AG08395 (cell line): ENCODE measurements at regions not wholly inside any gene's neighbourhood (a gene's known extent, or its start where the extent isn't known, plus 50 kb on each side); places are given as distances from the start of the nearest gene placed in this dataset.
"Not testable (repeated sequence)": the region's sequence is repeated elsewhere in the genome, so short reads cannot be mapped to it uniquely, and the experiment has no call there.

ENCODE experiments used
- DNase-seq: peaks from one replicate; pipeline ENCODE4 v3.0.0; 2012; ENCODE audit warnings: mixed read lengths, low spot score

DNA sequence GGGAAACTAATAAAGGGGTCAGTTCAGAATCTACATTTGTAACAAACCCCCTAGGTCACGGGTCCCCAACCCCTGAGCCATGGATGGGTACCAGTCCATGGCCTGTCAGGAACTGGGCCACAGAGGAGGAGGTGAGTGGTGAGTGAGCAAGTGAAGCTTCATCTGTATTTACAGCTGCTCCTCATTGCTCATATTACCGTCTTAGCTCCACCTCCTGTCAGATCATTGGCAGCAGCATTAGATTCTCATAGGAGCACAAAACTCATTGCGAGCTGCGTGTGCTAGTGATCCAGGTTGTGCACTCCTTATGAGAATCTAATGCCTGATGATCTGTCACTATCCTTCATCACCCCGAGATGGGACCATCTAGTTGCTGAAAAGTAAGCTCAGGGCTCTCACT, 88.4 kb upstream of the MPP7 start:
- DNase-seq, result no peak

DNA sequence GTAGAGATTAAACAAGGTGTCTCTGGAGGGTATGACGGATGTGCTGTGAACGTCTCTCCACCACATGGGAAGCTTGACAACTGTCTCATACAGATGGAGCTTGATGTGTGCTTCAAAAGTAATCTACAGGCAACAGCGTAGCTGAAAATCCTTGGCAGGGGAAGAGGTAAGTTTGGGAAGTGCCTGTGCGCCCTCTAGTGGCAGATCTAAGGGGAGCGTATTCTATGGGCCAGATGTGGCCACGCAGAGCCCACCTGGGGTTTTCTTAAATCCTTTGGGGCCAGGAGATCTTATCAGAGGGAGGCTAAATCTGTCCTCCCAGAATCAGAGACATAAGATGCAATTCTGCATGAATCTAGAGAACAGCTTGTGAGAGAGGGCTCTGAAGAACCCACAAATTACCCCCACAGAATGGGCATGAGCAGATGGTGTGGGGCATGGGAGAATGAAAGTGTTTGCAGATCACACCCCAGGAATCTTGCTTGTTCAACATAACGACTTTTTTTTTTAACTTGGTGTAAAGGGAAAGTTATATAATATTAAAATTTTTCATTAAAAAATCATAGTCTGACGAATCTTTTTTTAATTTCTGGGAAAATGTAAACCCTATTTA, 91.2 kb upstream of the MPP7 start:
- DNase-seq, result peak; percentile 68

DNA sequence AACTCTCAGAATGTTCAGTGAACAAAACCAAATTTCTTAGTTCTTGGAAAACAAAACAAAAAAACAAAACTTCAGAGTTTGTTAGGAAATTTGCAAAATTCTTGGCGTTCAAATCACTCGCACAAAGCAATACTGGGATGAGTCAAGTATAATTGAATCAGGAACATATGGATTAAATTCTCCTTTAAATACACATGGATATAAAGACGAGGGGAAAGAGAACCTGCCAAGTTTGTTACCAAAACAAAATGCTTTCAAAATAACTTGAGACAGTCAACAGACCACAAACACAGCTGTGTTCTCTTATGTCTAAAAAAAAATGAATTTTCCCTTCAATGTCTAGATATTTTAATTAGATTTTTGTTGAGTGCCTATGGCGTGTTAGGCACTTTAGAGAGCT, 93.5 kb upstream of the MPP7 start:
- DNase-seq, result no peak

DNA sequence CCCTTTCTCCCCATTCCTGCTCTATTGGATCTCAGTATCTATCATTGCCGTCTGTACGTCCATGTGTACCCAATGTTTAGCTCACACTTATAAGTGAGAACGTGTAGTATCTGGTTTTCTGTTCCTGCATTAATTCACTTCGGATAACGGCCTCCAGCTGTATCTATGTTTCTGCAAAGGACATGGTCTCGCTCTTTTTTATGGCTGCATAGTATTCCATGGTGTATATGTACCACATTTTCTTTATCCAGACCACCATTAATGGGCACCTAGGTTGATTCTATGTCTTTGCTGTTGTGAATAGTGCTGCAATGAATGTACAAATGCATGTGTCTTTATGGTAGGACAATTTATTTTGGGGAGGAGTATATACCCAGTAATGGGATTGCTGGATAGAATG, 94.4 kb upstream of the MPP7 start:
- no peak for DNase-seq

DNA sequence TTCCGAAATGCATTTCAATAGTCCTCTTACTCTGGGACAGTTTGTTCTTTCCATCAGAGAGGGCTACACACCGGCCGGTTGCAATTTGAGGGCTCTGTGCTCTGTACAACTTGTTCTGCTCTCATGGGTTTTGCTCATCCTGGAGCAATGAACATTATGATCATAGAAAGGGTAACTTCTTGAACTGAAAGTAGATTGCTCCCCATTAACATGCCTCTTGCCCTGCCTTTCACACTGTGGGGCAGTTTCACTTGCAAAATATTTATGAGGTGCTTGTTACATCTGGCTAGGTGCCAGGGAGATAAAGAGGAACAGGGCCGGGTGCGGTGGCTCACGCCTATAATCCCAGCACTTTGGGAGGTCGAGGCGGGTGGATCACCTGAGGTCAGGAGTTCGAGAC, 97.3 kb upstream of the MPP7 start:
- no peak for DNase-seq

DNA sequence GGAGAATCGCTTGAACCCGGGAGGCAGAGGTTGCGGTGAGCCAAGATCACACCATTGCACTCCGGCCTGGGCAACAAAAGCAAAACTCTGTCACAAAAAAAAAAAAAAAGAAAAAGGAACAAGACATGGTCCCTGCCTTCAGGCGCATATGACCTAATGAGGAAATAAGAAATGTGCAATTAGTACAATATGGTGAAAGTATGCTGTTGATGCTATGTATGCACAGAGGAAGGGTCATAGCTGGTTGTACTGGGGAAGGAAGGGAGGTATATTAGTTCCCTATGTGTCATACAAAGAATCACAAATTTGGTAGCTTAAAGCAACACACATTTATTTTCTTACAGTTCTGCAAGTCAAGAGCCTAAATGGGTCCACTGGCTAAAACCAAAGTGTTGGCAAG, 97.8 kb upstream of the MPP7 start:
- DNase-seq, result no peak

DNA sequence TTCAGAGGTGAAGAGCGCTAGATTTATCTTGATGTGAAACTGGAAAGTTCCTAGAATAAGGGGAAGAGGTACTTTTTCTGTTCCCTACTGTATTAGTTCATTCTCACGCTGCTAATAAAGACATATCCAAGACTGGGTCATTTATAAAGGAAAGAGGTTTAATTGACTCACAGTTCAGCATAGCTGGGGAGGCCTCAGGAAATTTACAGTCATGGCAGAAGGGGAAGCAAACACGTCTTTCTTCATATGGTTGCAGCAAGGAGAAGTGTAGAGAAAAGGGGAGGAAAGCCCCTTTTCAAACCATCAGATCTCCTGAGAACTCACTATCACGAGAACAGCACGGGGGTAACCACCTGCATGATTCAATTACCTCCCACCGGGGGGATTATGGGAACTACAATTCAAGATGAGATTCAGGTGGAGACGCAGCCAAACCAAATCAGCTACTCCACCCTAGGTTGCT, 99.8 kb upstream of the MPP7 start:
- not testable (repeated sequence) for DNase-seq

DNA sequence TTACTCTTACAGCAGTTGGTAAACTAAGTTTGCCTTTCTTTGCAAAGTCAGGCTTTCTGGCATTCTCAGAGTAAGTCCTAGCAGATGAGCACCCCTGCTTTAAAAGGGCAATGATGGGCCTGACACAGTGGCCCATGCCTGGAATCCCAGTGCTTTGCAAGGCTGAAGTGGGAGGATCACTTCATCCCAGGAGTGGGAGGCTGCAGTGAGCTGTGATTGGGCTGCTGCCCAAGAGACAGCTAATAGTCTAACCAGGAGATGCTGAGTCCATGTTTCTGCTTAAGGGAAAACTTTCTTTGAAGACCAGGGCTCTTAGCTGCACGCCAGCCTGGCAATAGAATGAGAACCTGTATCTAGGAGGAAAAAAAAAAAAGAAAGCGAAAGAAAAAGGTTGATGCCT, 100.2 kb upstream of the MPP7 start:
- DNase-seq, result no peak

DNA sequence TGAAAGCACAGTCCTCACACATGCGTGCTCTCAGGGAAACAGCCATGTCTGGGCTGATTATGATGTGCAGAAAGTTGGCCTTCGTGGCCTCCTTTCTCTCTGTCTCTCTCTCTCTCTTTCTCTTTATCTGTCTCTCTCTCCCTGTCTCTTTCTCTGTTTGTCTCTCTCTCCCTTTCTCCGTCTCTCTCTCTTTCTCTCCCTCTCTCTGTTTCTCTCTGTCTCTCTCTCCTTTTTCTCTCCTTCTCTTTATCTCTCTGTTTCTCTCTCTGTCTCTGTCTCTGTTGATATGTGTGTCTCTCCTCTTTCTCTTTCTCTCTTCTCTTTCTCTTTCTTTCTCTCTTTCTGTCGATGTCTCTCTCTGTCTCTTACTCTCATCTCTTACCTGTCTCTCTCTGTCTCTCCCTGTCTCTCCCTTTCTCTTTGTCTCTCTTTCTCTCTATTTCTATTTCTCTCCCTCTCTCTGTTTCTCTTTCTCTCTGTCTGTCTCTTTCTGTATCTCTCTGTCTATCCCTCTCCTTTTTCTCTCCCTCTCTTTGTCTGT, 105.4 kb upstream of the MPP7 start:
- no peak for DNase-seq

DNA sequence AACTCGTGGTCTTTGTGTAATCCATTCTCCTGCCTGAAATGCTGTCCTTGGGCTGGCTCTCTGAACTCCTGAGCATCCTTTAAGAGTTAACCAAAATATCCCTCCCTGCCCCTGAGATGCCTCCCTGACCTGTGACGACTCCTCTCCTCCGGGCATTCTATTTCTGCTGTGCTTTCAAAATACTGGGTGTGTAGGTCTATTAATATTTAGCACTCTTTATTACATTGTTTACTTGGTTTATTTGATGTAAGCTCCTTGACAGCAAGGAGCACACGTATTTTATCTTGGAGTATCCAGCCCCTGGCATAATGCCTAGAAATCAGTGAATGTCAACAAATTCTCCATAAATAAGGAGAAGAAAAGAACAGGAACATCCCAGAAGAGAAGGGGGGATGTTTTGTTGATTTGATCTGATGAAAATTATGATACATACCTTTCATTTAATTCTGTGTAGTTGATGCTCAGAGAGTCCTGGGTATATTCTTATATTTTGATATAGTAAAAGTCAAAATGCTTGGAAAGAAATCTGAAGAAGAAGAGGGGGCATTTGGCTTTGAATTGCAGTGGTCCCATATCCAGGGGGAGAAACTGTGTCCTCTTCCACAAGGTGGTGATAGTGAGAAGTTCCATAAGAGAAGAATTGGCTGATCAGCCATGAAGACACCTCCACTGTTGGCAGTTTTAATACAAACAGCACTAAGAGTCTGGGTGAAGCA, 107.7 kb upstream of the MPP7 start:
- no peak for DNase-seq

DNA sequence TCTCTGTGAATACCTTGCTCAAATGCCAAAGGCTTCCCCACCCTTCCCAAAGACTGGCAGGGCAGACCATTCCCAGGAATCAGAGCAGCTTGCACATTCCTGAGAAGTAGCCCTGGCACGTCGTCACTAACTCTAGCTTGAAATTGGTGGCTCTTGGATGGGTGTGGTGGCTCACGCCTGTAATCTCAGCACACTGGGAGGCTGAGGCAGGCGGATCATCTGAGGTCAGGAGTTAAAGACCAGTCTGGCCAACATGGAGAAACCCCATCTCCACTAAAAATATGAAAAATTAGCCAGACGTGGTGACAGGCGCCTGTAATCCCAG, 108.2 kb upstream of the MPP7 start:
- no peak for DNase-seq

DNA sequence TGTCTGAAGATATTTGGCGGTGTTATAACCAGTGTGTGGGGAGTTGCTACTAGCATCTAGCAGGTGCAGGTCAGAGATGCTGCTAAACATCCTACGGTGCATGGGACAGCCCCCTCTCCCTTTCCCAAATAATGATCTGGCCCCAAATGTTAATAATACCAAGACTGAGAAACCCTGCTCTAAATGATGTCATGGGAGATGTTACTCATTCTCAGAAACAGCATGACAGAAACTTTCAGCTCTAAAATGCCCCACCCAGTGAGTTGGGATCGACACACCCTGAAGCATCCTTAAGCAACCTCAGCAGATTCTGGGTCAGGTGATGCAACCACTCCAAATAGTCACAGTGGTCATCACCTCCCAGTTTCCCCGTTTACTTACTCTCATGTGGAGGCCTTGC, 108.8 kb upstream of the MPP7 start:
- DNase-seq, result no peak

DNA sequence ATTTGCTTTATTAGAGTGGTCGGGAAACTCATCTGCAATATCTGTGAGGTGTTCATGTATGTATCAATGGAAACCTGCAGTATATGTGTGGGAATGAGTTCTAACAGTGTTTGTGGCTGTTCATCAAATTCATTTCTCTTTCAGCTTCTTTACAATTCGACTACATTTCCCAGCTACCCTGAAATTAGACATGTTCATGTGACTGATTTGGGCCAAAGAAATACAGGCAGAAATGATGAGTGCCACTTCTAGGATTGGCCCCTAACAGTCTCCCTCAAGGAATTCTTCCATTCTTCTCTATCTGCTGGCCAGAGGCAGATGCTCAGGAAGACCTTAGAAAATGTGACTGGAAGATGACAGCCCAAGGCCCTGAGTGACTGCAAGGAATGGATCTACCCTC, 114.8 kb upstream of the WAC start:
- DNase-seq, result no peak

DNA sequence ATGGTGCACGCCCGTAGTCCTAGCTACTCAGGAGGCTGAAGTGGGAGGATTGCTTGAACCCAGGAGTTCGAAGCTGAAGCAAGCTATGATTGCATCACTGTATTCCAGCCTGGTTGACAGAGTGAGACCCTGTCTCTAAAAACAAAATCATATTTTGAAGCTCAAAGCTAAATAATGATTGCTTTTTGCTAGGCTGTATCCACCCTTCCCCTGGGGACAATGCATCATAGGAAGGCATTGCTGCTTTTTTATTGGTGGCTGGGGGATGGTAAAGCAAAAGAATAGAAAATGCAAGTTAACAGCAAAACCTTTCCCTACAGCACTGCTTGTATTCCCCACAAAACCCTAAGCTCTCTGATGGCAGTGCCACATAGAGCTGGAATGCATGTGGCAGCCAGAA, 107.5 kb upstream of the WAC start:
- no peak for DNase-seq

DNA sequence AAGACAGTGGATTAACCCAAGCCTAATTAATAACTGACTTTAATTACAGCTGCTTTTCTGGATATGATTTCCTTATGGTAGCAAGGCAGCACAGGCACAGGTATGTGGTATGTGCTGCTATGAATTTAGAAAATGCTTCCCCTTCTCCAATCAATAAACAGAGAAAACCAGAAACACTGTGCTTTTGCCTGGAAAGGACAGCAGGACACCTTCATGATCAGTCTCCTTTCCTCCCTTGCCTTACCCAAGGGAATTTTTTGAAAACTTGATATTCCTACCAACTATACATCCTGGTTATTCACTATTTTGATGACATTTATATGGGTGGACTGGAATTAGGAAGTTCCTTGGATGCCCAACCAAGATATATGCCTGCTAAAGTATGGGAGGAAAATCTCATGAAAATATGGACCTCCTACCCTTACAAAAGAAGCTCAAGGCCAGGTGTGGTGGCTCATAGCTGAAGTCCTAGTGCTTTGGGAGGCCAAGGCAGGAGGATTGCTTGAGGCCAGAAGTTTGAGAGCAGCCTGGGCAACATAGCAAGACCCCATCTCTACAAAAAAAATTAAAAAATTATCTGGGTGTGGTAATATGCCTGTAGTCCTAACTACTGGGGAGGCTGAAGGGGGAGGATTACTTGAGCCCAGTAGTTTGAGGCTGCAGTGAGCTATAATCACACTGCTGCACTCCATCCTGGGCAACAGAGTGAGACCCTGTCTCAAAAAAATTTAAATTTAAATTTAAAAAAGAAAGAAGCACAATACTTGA, 106.3 kb upstream of the WAC start:
- DNase-seq, result no peak

DNA sequence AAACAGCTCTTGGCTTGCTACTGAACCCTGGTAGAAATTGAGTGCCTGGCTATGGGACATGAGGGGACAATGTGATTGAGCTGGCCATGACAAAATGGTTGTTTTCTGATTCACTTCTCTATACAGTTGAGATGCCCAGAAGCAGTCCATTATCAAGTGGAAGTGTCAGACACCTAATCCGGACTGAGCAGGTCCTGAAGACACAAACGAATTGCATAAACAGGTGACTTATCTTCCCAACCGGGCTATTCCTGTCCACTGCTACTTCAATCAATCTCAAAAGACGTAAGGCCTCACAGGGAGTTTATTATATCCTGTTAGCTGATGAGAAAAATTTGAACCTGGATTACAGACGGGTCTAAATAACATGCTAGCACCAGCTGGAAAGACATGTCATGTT, 105.5 kb upstream of the WAC start:
- no peak for DNase-seq

DNA sequence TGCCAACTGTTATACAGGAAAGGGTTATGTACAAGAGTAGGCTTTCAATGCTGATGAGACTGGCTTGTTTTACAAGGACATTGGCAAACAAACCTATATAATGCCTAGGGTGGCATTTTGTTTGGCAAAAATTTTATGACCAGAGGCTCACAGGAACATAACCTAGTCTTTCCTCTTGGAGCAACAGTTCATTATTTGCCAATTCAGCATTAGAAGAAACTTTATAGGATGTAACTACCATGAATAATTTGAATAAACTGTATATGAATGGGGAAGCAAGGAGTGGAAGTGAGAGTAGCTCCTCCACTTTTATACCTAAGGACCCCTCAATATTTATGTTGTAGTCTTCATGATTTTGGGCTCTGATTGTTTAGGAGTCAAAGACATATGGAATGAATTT, 103.9 kb upstream of the WAC start:
- DNase-seq, result no peak

DNA sequence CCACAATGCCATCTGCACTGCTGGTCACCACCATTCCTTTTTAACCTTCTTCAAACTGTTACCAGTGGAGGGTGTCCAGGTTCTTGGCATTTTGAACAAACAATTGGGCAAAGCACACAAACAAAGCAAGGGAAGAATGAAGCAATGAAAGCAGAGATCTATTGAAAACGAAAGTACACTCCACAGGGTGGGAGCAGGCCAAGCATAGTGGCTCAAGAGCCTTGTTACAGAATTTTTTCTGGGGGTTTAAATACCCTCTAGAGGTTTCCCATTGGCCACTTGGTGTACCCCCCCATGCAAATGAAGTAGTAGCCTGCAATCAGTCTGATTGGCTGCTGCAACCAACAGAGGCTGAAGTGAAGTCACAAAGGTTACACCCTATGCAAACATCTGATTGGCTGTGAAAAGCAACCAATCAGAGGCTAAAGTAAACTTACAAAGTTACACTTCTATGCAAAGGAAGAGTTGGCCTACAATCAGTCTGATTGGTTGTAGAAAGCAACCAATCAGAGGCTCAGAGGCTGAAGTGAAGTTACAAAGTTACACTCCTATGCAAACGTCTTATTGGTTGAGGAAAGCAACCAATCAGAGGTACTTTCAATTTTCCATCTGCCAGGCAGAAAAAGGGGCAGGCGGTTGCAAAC, 103.2 kb upstream of the WAC start:
- DNase-seq, result no peak

DNA sequence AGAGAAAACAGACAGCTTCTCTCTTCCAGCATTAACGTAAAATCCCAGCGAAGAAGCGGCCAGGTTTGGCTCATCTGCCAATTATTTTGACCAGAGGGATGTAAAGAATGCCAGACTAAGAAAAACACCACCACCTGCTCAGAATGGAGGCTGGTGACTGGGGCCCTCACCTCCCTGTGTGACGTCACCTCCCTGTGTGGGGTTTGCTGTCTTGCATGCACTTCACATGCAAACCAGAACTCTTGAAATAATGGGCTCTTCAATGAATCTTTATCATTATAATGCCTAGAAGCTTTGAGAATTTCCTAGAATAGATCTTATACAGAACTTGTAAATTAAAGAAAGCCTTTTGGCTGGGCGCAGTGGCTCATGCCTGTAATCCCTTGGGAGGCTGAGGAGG, 101.8 kb upstream of the WAC start:
- no peak for DNase-seq

DNA sequence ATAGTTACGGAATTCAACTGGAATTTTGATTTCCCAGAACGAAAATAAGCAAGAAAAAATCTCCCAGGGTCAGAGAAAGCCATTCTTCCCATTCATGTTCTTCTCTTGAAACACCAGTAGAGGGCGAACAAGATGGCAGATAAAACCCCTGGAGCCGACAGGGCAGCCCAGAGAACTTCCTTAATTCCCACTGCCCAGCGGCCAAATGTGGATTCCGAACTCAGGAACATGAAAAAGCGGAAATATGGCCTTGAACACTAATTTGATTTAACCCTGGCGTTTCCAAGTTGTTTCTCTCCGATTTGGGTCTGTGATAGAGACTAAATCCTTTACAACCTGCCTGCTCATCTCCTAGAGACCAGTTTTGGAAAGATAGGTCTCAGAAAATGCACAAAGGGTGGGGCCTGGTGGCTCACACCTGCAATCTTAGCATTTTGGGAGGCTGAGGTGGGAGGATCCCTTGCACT, 100.7 kb upstream of the WAC start:
- DNase-seq, result peak; percentile 88

DNA sequence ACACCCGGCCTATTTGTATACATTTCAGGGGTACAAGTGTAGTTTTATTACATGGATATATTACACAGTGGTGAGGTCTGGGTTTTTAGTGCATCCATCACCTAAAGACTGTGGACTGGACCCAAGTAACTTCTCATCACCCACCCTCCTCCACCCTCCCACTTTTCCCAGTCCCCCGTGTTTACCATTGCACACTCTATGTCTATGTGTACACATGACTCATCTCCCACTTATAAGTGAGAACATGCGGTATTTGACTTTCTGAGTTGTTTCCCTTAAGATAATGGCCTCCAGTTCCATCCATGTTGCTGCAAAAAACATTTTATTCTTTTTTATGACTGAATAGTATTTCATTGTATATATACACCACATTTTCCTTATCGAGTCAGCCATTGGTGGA, 98.9 kb upstream of the WAC start:
- DNase-seq, result no peak

DNA sequence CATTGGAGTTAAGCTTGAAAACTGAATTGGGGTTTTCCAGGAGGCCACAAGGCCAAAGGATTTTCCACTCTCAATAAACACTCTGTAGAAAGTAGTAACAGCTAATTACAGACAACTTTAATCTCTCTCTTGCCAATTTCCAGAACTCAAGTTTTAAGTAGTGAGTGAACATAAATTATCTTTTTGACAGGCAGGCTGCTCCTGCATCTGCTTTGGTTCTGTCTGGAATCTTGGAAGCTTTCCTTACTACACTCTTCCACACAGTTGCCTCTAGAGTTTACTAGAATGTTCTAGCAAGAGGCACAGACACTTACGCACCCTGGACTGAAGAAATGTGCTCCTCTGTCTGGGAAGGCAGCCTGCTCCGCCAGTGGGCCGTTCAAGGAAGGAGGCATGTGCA, 90.5 kb upstream of the WAC start:
- DNase-seq, result no peak

DNA sequence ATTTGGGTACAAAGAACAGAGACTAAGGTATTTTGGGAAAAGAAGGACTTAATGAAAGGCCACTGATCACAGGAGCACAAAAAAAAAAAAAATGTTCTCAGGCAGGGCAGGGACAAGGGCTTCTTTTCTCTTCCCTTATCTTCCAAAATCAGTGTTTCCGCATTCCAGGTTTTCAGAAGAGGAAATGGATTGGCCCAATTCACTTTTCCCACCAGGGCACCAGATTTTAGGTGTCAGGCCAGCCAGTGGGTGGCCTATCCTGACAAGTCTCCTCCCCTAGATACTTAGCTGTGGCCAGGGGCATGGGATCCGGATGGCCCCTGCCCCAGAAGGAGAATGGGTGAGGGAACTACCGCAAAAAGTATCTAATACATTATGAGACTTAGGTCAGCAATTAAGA, 88.9 kb upstream of the WAC start:
- DNase-seq, result no peak
